ENCODE measurements at regions not wholly inside any gene's neighbourhood (a gene's known extent, or its start where the extent isn't known, plus 50 kb on each side); places are given as distances from the start of the nearest gene placed in this dataset.

GRCh38 chr9:19895006-19895405, 106.2 kb upstream of the SLC24A2 start:
- H3K9me3 ChIP-seq (ENCODE audit: control insufficient read depth, low read length) = no peaks in the 10 kb centered on the region
- no peak for TF ChIP-seq CTCF (IDR thresholded peaks at IDR 0.05)
- peaks cover 5% of the 10 kb centered on the region for H3K4me1 ChIP-seq
- no peaks in the 10 kb centered on the region for H3K79me2 ChIP-seq
- no peaks in the 10 kb centered on the region for H3K27me3 ChIP-seq (ENCODE audit: control insufficient read depth, insufficient read depth, low read length)
- H3K9ac ChIP-seq = no peak overlapping the region
- peak overlapping the region; percentile 47 for H3K27ac ChIP-seq
- H3K4me3 ChIP-seq (ENCODE audit: low read depth, low read length) = peak overlapping the region; percentile 9
- H3K4me2 ChIP-seq (ENCODE audit: low read length) = peak overlapping the region; percentile 37
- peak overlapping the region; percentile 5 for H2AFZ ChIP-seq
- no peaks in the 10 kb centered on the region for H3K36me3 ChIP-seq (ENCODE audit: control insufficient read depth, insufficient read depth, low read length)

- Histone ChIP-seq H2AFZ (no peak overlapping the region), H3K27me3 (ENCODE audit: control insufficient read depth, insufficient read depth, low read length) (no peaks in the 10 kb centered on the region), H3K4me3 (ENCODE audit: low read depth, low read length) (no peak overlapping the region), H3K4me2 (ENCODE audit: low read length) (no peak overlapping the region), H3K36me3 (ENCODE audit: control insufficient read depth, insufficient read depth, low read length) (no peaks in the 10 kb centered on the region), H3K79me2 (no peaks in the 10 kb centered on the region), H3K9me3 (ENCODE audit: control insufficient read depth, low read length) (no peaks in the 10 kb centered on the region), H3K9ac (no peak overlapping the region), H3K27ac (no peak overlapping the region), H3K4me1 (no peaks in the 10 kb centered on the region)
- TF ChIP-seq CTCF (IDR thresholded peaks at IDR 0.05) = no peak
Measured at GRCh38 chr9:19885608-19886007, 96.8 kb upstream of the SLC24A2 start.

- H3K9ac ChIP-seq = no peak overlapping the region
- H3K4me3 ChIP-seq (ENCODE audit: low read depth, low read length) = no peak overlapping the region
- H3K9me3 ChIP-seq (ENCODE audit: control insufficient read depth, low read length) = no peaks in the 10 kb centered on the region
- no peak overlapping the region for H3K4me2 ChIP-seq (ENCODE audit: low read length)
- TF ChIP-seq CTCF (IDR thresholded peaks at IDR 0.05) = no peak
- no peaks in the 10 kb centered on the region for H3K79me2 ChIP-seq
- H3K4me1 ChIP-seq = no peaks in the 10 kb centered on the region
- no peaks in the 10 kb centered on the region for H3K36me3 ChIP-seq (ENCODE audit: control insufficient read depth, insufficient read depth, low read length)
- no peak overlapping the region for H3K27ac ChIP-seq
- H3K27me3 ChIP-seq (ENCODE audit: control insufficient read depth, insufficient read depth, low read length) = no peaks in the 10 kb centered on the region
- H2AFZ ChIP-seq = no peak overlapping the region
Measured at GRCh38 chr9:19879062-19879461, 90.2 kb upstream of the SLC24A2 start.

GRCh38 chr9:19876569-19877316, 87.9 kb upstream of the SLC24A2 start:
- Histone ChIP-seq H2AFZ (no peak overlapping the region), H3K4me1 (no peaks in the 10 kb centered on the region), H3K27ac (no peak overlapping the region), H3K79me2 (no peaks in the 10 kb centered on the region), H3K36me3 (ENCODE audit: control insufficient read depth, insufficient read depth, low read length) (no peaks in the 10 kb centered on the region), H3K9ac (no peak overlapping the region), H3K4me3 (ENCODE audit: low read depth, low read length) (no peak overlapping the region), H3K9me3 (ENCODE audit: control insufficient read depth, low read length) (no peaks in the 10 kb centered on the region), H3K4me2 (ENCODE audit: low read length) (no peak overlapping the region), H3K27me3 (ENCODE audit: control insufficient read depth, insufficient read depth, low read length) (no peaks in the 10 kb centered on the region)
- no peak for TF ChIP-seq CTCF (IDR thresholded peaks at IDR 0.05)
